Spleen (tissue), 7 donors: ENCODE measurements at regions not wholly inside any gene's neighbourhood (a gene's known extent, or its start where the extent isn't known, plus 50 kb on each side); places are given as distances from the start of the nearest gene placed in this dataset.

Experiments
- POLR2AphosphoS5 ChIP-seq, 3 donors: sonication (generic); formaldehyde crosslinking; IDR thresholded peaks; one replicate each; pipeline ENCODE4 v1.5.1; 2017; ENCODE audit warnings: antibody characterized with exemption in 3 of 3
- TF ChIP-seq, protein P1 (sequence below), 11 experiments: fragments of 200-600 bp in 7 of 11; fragments of 450-650 bp in 4 of 11; sonication (generic) in 4 of 11; IDR thresholded peaks in 8 of 11; conservative IDR thresholded peaks in 3 of 11; 1 replicate in 7 of 11; 2 replicates in 4 of 11; pipeline versions ENCODE4 v1.4.0 to v1.8.0; 2016 to 2021; ENCODE audit warnings: antibody characterized with exemption in 11 of 11, inconsistent platforms in 4 of 11, mild to moderate bottlenecking in 1 of 11
- donor health status: DM: no; HTN: no; CAD: no; lungs with moderate emphysema.
- donor health status: DM: no; HTN: no; CAD: no.
- donor health status: DM: no; HTN: no; CAD: no.

DNA sequence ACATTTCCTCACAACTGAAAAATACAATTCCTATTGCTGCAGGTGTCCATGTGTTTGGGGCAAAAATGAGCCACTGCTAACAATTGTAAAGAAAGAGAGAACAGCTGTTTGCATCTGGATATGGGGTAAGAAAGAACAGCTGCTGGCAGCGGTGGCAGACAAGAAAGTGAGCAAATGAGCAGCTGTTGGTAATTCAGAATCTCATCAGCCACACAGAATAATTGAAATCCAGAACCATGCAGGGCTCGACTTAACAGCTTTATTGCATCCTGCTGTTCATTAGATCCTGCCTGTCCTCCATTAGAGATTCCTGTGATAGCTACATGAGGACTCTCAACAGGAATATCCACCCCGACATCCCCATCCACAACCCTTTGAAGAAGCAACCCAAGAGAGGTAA, 62.5 kb upstream of the TSPAN8 start:
- TF ChIP-seq, protein P1, sequence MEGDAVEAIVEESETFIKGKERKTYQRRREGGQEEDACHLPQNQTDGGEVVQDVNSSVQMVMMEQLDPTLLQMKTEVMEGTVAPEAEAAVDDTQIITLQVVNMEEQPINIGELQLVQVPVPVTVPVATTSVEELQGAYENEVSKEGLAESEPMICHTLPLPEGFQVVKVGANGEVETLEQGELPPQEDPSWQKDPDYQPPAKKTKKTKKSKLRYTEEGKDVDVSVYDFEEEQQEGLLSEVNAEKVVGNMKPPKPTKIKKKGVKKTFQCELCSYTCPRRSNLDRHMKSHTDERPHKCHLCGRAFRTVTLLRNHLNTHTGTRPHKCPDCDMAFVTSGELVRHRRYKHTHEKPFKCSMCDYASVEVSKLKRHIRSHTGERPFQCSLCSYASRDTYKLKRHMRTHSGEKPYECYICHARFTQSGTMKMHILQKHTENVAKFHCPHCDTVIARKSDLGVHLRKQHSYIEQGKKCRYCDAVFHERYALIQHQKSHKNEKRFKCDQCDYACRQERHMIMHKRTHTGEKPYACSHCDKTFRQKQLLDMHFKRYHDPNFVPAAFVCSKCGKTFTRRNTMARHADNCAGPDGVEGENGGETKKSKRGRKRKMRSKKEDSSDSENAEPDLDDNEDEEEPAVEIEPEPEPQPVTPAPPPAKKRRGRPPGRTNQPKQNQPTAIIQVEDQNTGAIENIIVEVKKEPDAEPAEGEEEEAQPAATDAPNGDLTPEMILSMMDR (IDR thresholded peaks at IDR 0.05 in 8 of 11, conservative IDR thresholded peaks at IDR 0.05 in 3 of 11), result no peak
- no peak for TF ChIP-seq POLR2AphosphoS5 (IDR thresholded peaks at IDR 0.05)
